NT2/D1 (cell line): ENCODE measurements at regions not wholly inside any gene's neighbourhood (a gene's known extent, or its start where the extent isn't known, plus 50 kb on each side); places are given as distances from the start of the nearest gene placed in this dataset.

Experiments
- SUZ12 ChIP-seq: IDR thresholded peaks from 2 replicates; pipeline ENCODE4 v1.6.1; 2011; ENCODE audit not compliant: insufficient read length, insufficient read depth; ENCODE audit errors: extremely low read depth
- YY1 ChIP-seq: IDR thresholded peaks from 2 replicates; pipeline ENCODE4 v1.6.1; 2011; ENCODE audit not compliant: insufficient read length, insufficient read depth
- ZNF274 ChIP-seq: IDR thresholded peaks from 2 replicates; pipeline ENCODE4 v1.6.1; 2011; ENCODE audit warnings: mild to moderate bottlenecking, low read depth, low read length

DNA sequence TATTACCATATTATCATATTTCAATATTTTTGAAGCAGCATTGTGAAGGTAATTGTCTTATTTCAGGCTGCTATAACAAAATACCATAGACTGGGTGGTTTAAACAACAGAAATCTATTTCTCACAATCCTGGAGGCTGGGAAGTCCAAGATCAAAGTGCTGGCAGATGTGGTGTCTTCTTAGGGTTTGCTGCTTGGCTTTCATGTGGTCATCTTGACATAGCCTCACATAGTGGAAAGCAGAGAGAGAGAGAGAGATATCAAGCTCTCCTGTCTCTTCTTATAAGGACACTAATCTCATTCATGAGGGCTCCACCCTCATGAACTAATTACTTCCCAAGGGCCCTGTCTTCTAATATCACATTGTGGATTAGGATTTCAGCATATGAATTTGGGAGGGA, 119.7 kb upstream of the NUDT6 start:
- TF ChIP-seq ZNF274 (no peak), YY1 (no peak), SUZ12 (no peak)
